ENCODE measurements at regions not wholly inside any gene's neighbourhood (a gene's known extent, or its start where the extent isn't known, plus 50 kb on each side); places are given as distances from the start of the nearest gene placed in this dataset.

DNA sequence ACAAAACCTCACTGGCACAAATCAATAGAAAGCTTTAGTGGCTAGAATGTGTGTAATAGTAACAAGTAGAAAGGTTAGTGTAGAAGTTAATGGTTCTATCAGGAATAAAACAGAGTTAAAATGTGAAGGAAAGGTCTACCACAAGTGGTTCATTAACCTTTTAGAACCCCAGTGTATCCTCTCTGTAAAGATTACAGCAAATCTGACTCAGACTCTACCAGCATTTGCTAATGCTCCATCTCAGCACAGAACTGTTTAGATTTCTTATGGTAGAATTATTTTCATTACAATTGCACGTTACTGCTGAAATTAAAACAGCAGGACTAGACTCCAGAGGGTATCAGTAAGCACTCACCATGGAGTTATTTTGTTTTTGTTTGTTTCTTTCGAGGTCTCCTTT is 609.0 kb upstream of the LMO3 start:
- DNase-seq (ENCODE audit: low spot score) = no peak
- CTCF ChIA-PET (ENCODE audit: unreplicated experiment) = no interaction called here
- TF ChIP-seq EZH2phosphoT487 (IDR thresholded peaks at IDR 0.05; ENCODE audit: borderline replicate concordance, low read depth, low read length) = no peak
- TF ChIP-seq CTCF (conservative IDR thresholded peaks at IDR 0.05; ENCODE audit: low read length) = no peak

GRCh38 chr12:17206553-17206952 is 600.6 kb upstream of the LMO3 start:
- intact Hi-C loops (cut with micrococcal nuclease; ENCODE audit: unreplicated experiment) = no loop called here

More for the DNA sequence above, 609.0 kb upstream of the LMO3 start:
- Histone ChIP-seq H3K4me2 (ENCODE audit: low read length) (no peak overlapping the region), H3K27ac (ENCODE audit: low read depth, low read length, poor library complexity, severe bottlenecking) (no peak overlapping the region), H2AFZ (ENCODE audit: low read length) (no peak overlapping the region), H3K9me3 (ENCODE audit: low read length) (no peaks in the 10 kb centered on the region), H3K4me1 (ENCODE audit: insufficient read depth, low read length, poor library complexity, severe bottlenecking) (no peaks in the 10 kb centered on the region), H3K79me2 (ENCODE audit: insufficient read depth, low read depth, low read length) (no peaks in the 10 kb centered on the region), H3K4me3 (ENCODE audit: low read depth, low read length, poor library complexity, severe bottlenecking) (no peak overlapping the region), H3K9me2 (ENCODE audit: insufficient read depth, low read length) (no peaks in the 10 kb centered on the region), H3K36me3 (ENCODE audit: insufficient read depth, low read length) (no peaks in the 10 kb centered on the region), H4K20me1 (ENCODE audit: insufficient read depth, low read length) (no peaks in the 10 kb centered on the region)
- intact Hi-C loops (cut with micrococcal nuclease; ENCODE audit: unreplicated experiment) = no loop called here
- BruUV-seq (replicated peaks) = no TSS peak
- POLR2A ChIA-PET = no interaction called here

More at GRCh38 chr12:17206553-17206952, 600.6 kb upstream of the LMO3 start:
- Histone ChIP-seq H3K4me2 (ENCODE audit: low read length) (no peak overlapping the region), H3K4me3 (ENCODE audit: low read depth, low read length, poor library complexity, severe bottlenecking) (no peak overlapping the region), H3K79me2 (ENCODE audit: insufficient read depth, low read depth, low read length) (no peaks in the 10 kb centered on the region), H4K20me1 (ENCODE audit: insufficient read depth, low read length) (no peaks in the 10 kb centered on the region), H3K27ac (ENCODE audit: low read depth, low read length, poor library complexity, severe bottlenecking) (no peak overlapping the region), H2AFZ (ENCODE audit: low read length) (no peak overlapping the region), H3K36me3 (ENCODE audit: insufficient read depth, low read length) (no peaks in the 10 kb centered on the region), H3K9me3 (ENCODE audit: low read length) (no peaks in the 10 kb centered on the region), H3K4me1 (ENCODE audit: insufficient read depth, low read length, poor library complexity, severe bottlenecking) (no peaks in the 10 kb centered on the region), H3K9me2 (ENCODE audit: insufficient read depth, low read length) (no peaks in the 10 kb centered on the region)
- no TSS peak for BruUV-seq (replicated peaks)
- no peak for TF ChIP-seq EZH2phosphoT487 (IDR thresholded peaks at IDR 0.05; ENCODE audit: borderline replicate concordance, low read depth, low read length)
- TF ChIP-seq CTCF (conservative IDR thresholded peaks at IDR 0.05; ENCODE audit: low read length) = no peak
- no peak for DNase-seq (ENCODE audit: low spot score)
- ChIA-PET CTCF (ENCODE audit: unreplicated experiment) (no interaction called here), POLR2A (no interaction called here)
